ENCODE measurements at regions not wholly inside any gene's neighbourhood (a gene's known extent, or its start where the extent isn't known, plus 50 kb on each side); places are given as distances from the start of the nearest gene placed in this dataset.

DNA sequence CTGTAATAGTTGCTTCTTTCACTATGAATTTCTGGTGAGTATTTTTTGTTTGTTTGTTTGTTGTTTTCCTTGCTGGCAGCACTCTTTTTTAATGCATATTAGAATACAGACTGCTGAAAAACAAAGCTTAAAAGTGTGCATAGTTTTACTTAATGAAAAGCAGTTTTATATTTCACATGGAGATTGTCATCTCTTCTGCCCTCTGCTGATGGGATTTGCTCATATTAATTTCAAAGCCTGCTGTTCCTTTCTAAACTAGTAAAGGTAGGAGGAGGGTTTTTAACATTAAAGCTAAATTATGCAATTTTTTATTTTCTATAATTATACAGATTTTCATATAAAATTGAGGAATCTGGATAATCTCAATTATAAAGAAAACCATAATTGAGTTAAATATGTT lies 692.6 kb upstream of the SLITRK1 start:
- H3K27me3 ChIP-seq (replicated peaks in 1 of 2; ENCODE audit: control insufficient read depth in 2 of 2, extremely low read depth in 1 of 2, insufficient read depth in 2 of 2, low read length in 1 of 2), result no peaks in the 10 kb centered on the region
- no peaks in the 10 kb centered on the region for H3K4me1 ChIP-seq (ENCODE audit: control insufficient read depth in 1 of 2, extremely low read depth in 1 of 2, insufficient read depth in 2 of 2, low read length in 2 of 2)
- H3K27me3 Mint-ChIP-seq, result no peaks in the 10 kb centered on the region
- no peak overlapping the region for H3K4me3 Mint-ChIP-seq
- H3K27ac ChIP-seq (ENCODE audit: low read length), result no peak overlapping the region
- no peaks in the 10 kb centered on the region for H3K9me3 Mint-ChIP-seq
- no peaks in the 10 kb centered on the region for H3K36me3 Mint-ChIP-seq
- ChIA-PET CTCF (no interaction called here), POLR2A (interaction anchor here in 1 of 2 donors (0.5 kb wide), 1 partner anchor 19 kb away, joined by 3 read pairs; no protein-coding TSS in a partner anchor)
- no peak overlapping the region for H3K27ac Mint-ChIP-seq
- DNase-seq, result no peak
- no peak overlapping the region for H3K4me3 ChIP-seq (ENCODE audit: control insufficient read depth in 1 of 2, extremely low read depth in 1 of 2, low read length in 1 of 2)
- H3K9me3 ChIP-seq, result no peaks in the 10 kb centered on the region
- no peak for ATAC-seq (replicated peaks in 1 of 4)
- no peaks in the 10 kb centered on the region for H3K4me1 Mint-ChIP-seq
- no peaks in the 10 kb centered on the region for H3K36me3 ChIP-seq (ENCODE audit: control insufficient read depth in 2 of 2, extremely low read depth in 1 of 2, insufficient read depth in 1 of 2, low read length in 1 of 2)

DNA sequence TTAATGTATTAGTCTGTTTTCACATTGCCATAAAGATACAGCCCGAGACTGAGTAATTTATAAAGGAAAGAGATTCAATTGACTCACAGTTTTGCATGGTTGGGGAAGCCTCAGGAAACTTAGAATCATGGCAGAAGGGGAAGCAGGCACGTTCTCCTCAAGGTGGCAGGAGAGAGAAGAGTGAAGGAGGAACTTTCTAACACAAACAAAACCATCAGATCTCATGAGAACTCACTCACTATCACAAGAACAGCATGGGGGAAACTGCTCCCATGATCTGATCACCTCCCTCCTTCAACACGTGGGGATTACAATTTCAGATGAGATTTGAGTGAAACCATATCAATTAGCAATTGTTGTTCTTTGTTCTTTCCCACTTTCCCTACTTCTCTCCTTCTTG lies 689.0 kb upstream of the SLITRK1 start:
- H3K4me3 Mint-ChIP-seq, result no peak overlapping the region
- Histone ChIP-seq H3K36me3 (ENCODE audit: control insufficient read depth in 2 of 2, extremely low read depth in 1 of 2, insufficient read depth in 1 of 2, low read length in 1 of 2) (no peaks in the 10 kb centered on the region), H3K27me3 (replicated peaks in 1 of 2; ENCODE audit: control insufficient read depth in 2 of 2, extremely low read depth in 1 of 2, insufficient read depth in 2 of 2, low read length in 1 of 2) (no peaks in the 10 kb centered on the region), H3K9me3 (no peaks in the 10 kb centered on the region), H3K27ac (ENCODE audit: low read length) (no peak overlapping the region), H3K4me1 (ENCODE audit: control insufficient read depth in 1 of 2, extremely low read depth in 1 of 2, insufficient read depth in 2 of 2, low read length in 2 of 2) (no peaks in the 10 kb centered on the region), H3K4me3 (ENCODE audit: control insufficient read depth in 1 of 2, extremely low read depth in 1 of 2, low read length in 1 of 2) (no peak overlapping the region)
- H3K36me3 Mint-ChIP-seq, result no peaks in the 10 kb centered on the region
- no peak for DNase-seq
- WGBS (ENCODE audit: insufficient coverage), result 80% methylated on average over 1 of the region's 3 CpGs
- H3K9me3 Mint-ChIP-seq, result peaks cover 0 to 4% (median 0%) of the 10 kb centered on the region in 3 donors
- no peak for ATAC-seq (replicated peaks in 1 of 4)
- no peaks in the 10 kb centered on the region for H3K4me1 Mint-ChIP-seq
- no peak overlapping the region for H3K27ac Mint-ChIP-seq
- H3K27me3 Mint-ChIP-seq, result no peaks in the 10 kb centered on the region
- CTCF ChIA-PET, result no interaction called here
- POLR2A ChIA-PET, result no interaction called here

DNA sequence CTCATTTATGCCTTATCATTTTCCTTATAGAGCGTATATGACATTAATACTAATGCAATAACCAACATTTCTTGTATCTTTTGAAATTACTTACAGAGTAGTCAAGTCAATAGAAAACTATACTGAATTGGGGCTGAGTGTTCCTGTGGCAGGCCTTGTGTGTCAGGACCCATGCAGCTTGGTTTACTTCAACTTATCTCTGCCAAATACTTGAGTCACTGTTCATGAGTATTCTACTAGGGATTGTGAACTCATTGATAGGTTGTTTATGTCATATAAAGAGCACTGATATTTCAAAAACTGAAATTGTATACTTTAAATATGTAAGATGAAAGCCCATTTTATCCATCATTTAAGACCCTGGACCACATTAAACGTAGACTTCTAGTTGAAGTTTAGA lies 688.6 kb upstream of the SLITRK1 start:
- H3K36me3 Mint-ChIP-seq, result no peaks in the 10 kb centered on the region
- CTCF ChIA-PET, result no interaction called here
- WGBS (ENCODE audit: insufficient coverage), result no CpG with 5 or more reads among the region's 2 CpGs
- H3K27ac Mint-ChIP-seq, result no peak overlapping the region
- H3K4me3 Mint-ChIP-seq, result no peak overlapping the region
- POLR2A ChIA-PET, result no interaction called here
- H3K27ac ChIP-seq (ENCODE audit: low read length), result no peak overlapping the region
- peaks cover 0 to 7% (median 2%) of the 10 kb centered on the region in 3 donors for H3K9me3 Mint-ChIP-seq
- DNase-seq (no peak), ATAC-seq (replicated peaks in 1 of 4) (no peak)
- no peak overlapping the region for H3K4me3 ChIP-seq (ENCODE audit: control insufficient read depth in 1 of 2, extremely low read depth in 1 of 2, low read length in 1 of 2)
- no peaks in the 10 kb centered on the region for H3K4me1 ChIP-seq (ENCODE audit: control insufficient read depth in 1 of 2, extremely low read depth in 1 of 2, insufficient read depth in 2 of 2, low read length in 2 of 2)
- no peaks in the 10 kb centered on the region for H3K27me3 Mint-ChIP-seq
- H3K4me1 Mint-ChIP-seq, result no peaks in the 10 kb centered on the region
- no peaks in the 10 kb centered on the region for H3K36me3 ChIP-seq (ENCODE audit: control insufficient read depth in 2 of 2, extremely low read depth in 1 of 2, insufficient read depth in 1 of 2, low read length in 1 of 2)
- H3K9me3 ChIP-seq, result no peaks in the 10 kb centered on the region
- H3K27me3 ChIP-seq (replicated peaks in 1 of 2; ENCODE audit: control insufficient read depth in 2 of 2, extremely low read depth in 1 of 2, insufficient read depth in 2 of 2, low read length in 1 of 2), result no peaks in the 10 kb centered on the region

DNA sequence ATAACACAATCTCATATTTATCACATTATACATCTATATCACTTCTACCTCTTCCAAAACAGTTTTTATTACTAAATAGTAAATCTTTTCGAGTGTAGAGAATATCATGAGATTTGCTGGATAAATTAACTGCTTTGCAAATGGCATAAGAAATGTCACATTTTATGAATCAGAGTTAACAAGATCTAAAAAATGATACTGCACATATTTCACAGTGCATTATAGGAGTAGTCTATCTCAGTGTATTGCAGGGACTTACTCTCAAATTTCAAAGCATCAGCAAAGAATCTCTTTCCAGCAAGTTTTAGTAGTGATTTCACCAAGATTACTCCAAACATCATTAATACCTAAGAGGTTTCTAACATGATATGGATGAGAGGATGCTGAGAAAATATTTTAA lies 687.1 kb upstream of the SLITRK1 start:
- ATAC-seq (replicated peaks in 1 of 4) (no peak), DNase-seq (no peak)
- Mint-ChIP-seq H3K9me3 (peaks cover 0 to 8% (median 5%) of the 10 kb centered on the region in 3 donors), H3K27me3 (no peaks in the 10 kb centered on the region), H3K4me1 (no peaks in the 10 kb centered on the region), H3K27ac (no peak overlapping the region), H3K36me3 (no peaks in the 10 kb centered on the region), H3K4me3 (no peak overlapping the region)
- Histone ChIP-seq H3K4me1 (ENCODE audit: control insufficient read depth in 1 of 2, extremely low read depth in 1 of 2, insufficient read depth in 2 of 2, low read length in 2 of 2) (no peaks in the 10 kb centered on the region), H3K4me3 (ENCODE audit: control insufficient read depth in 1 of 2, extremely low read depth in 1 of 2, low read length in 1 of 2) (no peak overlapping the region), H3K27ac (ENCODE audit: low read length) (no peak overlapping the region), H3K9me3 (no peaks in the 10 kb centered on the region), H3K36me3 (ENCODE audit: control insufficient read depth in 2 of 2, extremely low read depth in 1 of 2, insufficient read depth in 1 of 2, low read length in 1 of 2) (no peaks in the 10 kb centered on the region), H3K27me3 (replicated peaks in 1 of 2; ENCODE audit: control insufficient read depth in 2 of 2, extremely low read depth in 1 of 2, insufficient read depth in 2 of 2, low read length in 1 of 2) (no peaks in the 10 kb centered on the region)
- POLR2A ChIA-PET, result no interaction called here
- CTCF ChIA-PET, result no interaction called here
- no CpG with 5 or more reads among the region's 1 CpG for WGBS (ENCODE audit: insufficient coverage)

DNA sequence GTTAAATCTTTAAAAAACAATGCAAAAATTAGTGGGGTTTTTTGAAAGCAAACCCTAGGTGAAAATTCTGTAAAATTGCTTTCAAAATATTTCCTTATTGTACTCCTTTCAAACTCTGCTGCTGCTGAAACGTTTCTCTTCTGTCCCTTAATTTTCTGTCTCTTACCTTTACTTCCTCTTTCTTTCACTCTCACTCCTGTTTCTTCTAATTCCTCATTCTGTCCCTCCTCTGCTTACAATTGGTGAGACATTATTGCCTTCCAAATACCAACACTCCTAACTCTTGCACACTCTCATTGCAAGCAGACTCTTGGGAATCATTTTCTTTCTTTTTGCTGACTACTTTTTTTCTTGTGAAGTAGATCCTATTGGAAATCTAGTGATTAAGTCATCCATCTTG lies 685.6 kb upstream of the SLITRK1 start:
- ATAC-seq (replicated peaks in 1 of 4) (no peak), DNase-seq (no peak)
- H3K9me3 Mint-ChIP-seq, result peaks cover 0 to 8% (median 5%) of the 10 kb centered on the region in 3 donors
- 8% methylated on average over 1 of the region's 1 CpG for WGBS (ENCODE audit: insufficient coverage)
- Histone ChIP-seq H3K9me3 (no peaks in the 10 kb centered on the region), H3K27ac (ENCODE audit: low read length) (no peak overlapping the region), H3K27me3 (replicated peaks in 1 of 2; ENCODE audit: control insufficient read depth in 2 of 2, extremely low read depth in 1 of 2, insufficient read depth in 2 of 2, low read length in 1 of 2) (no peaks in the 10 kb centered on the region), H3K36me3 (ENCODE audit: control insufficient read depth in 2 of 2, extremely low read depth in 1 of 2, insufficient read depth in 1 of 2, low read length in 1 of 2) (no peaks in the 10 kb centered on the region), H3K4me3 (ENCODE audit: control insufficient read depth in 1 of 2, extremely low read depth in 1 of 2, low read length in 1 of 2) (no peak overlapping the region), H3K4me1 (ENCODE audit: control insufficient read depth in 1 of 2, extremely low read depth in 1 of 2, insufficient read depth in 2 of 2, low read length in 2 of 2) (no peaks in the 10 kb centered on the region)
- H3K27ac Mint-ChIP-seq, result no peak overlapping the region
- H3K4me1 Mint-ChIP-seq, result no peaks in the 10 kb centered on the region
- POLR2A ChIA-PET, result no interaction called here
- H3K4me3 Mint-ChIP-seq, result no peak overlapping the region
- H3K36me3 Mint-ChIP-seq, result no peaks in the 10 kb centered on the region
- no peaks in the 10 kb centered on the region for H3K27me3 Mint-ChIP-seq
- CTCF ChIA-PET, result no interaction called here

DNA sequence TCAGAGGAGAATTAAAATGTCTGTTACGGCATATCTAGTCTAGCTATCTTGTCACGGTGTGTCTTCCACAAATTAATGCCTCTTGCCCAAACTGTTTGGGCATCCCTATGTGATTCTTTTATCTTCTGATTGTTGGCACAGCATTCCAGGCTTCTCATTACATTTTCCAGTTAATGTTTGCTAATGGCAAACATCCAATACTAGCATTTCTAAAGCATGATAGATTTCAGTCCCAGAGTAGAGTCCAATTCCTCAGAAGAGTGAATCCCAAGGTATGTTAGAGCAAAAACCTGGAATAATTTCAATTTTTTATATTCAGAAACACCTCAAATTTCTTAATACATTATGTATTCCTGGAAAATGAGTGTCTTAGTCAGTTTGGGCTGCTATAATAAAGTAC lies 684.5 kb upstream of the SLITRK1 start:
- no peaks in the 10 kb centered on the region for H3K27me3 Mint-ChIP-seq
- Histone ChIP-seq H3K36me3 (ENCODE audit: control insufficient read depth in 2 of 2, extremely low read depth in 1 of 2, insufficient read depth in 1 of 2, low read length in 1 of 2) (no peaks in the 10 kb centered on the region), H3K9me3 (no peaks in the 10 kb centered on the region), H3K4me3 (ENCODE audit: control insufficient read depth in 1 of 2, extremely low read depth in 1 of 2, low read length in 1 of 2) (no peak overlapping the region), H3K27ac (ENCODE audit: low read length) (no peak overlapping the region), H3K27me3 (replicated peaks in 1 of 2; ENCODE audit: control insufficient read depth in 2 of 2, extremely low read depth in 1 of 2, insufficient read depth in 2 of 2, low read length in 1 of 2) (no peaks in the 10 kb centered on the region), H3K4me1 (ENCODE audit: control insufficient read depth in 1 of 2, extremely low read depth in 1 of 2, insufficient read depth in 2 of 2, low read length in 2 of 2) (no peaks in the 10 kb centered on the region)
- peaks cover 0 to 8% (median 5%) of the 10 kb centered on the region in 3 donors for H3K9me3 Mint-ChIP-seq
- DNase-seq (no peak), ATAC-seq (replicated peaks in 1 of 4) (no peak)
- no peaks in the 10 kb centered on the region for H3K36me3 Mint-ChIP-seq
- CTCF ChIA-PET, result no interaction called here
- POLR2A ChIA-PET, result no interaction called here
- no peak overlapping the region for H3K27ac Mint-ChIP-seq
- 100% methylated on average over 2 of the region's 2 CpGs for WGBS (ENCODE audit: insufficient coverage)
- H3K4me1 Mint-ChIP-seq, result no peaks in the 10 kb centered on the region
- no peak overlapping the region for H3K4me3 Mint-ChIP-seq

DNA sequence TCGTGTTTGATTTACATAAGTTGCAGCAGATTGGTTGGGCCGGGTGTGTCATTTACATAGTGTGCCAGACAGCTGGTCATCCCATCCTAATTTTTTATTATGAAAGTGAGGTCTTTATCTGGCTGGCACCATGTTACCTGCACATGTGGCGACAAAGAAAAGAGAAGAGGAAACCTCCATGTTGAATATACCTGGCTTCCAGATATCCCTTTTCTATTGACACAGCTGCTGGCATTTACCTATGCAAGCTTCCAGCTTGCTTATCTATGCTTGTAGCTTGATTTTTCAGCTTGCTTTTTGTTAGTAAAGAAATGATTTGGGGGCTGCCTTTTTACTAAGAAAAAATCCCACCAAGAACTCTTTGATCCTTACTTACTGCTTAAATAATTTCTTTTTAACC lies 681.3 kb upstream of the SLITRK1 start:
- ChIA-PET POLR2A (no interaction called here), CTCF (interaction anchor here in 1 of 2 donors (0.6 kb wide), 1 partner anchor 46 kb away, joined by 4 read pairs; no protein-coding TSS in a partner anchor)
- no peak overlapping the region for H3K27ac ChIP-seq (ENCODE audit: low read length)
- Mint-ChIP-seq H3K27me3 (no peaks in the 10 kb centered on the region), H3K9me3 (peaks cover 6 to 13% (median 9%) of the 10 kb centered on the region in 3 donors), H3K4me1 (no peaks in the 10 kb centered on the region), H3K36me3 (no peaks in the 10 kb centered on the region), H3K27ac (no peak overlapping the region), H3K4me3 (no peak overlapping the region)
- H3K4me3 ChIP-seq (ENCODE audit: control insufficient read depth in 1 of 2, extremely low read depth in 1 of 2, low read length in 1 of 2), result no peak overlapping the region
- no peaks in the 10 kb centered on the region for H3K4me1 ChIP-seq (ENCODE audit: control insufficient read depth in 1 of 2, extremely low read depth in 1 of 2, insufficient read depth in 2 of 2, low read length in 2 of 2)
- ATAC-seq (replicated peaks in 1 of 4) (no peak), DNase-seq (no peak)
- no peaks in the 10 kb centered on the region for H3K27me3 ChIP-seq (replicated peaks in 1 of 2; ENCODE audit: control insufficient read depth in 2 of 2, extremely low read depth in 1 of 2, insufficient read depth in 2 of 2, low read length in 1 of 2)
- no peaks in the 10 kb centered on the region for H3K9me3 ChIP-seq
- no CpG with 5 or more reads among the region's 3 CpGs for WGBS (ENCODE audit: insufficient coverage)
- no peaks in the 10 kb centered on the region for H3K36me3 ChIP-seq (ENCODE audit: control insufficient read depth in 2 of 2, extremely low read depth in 1 of 2, insufficient read depth in 1 of 2, low read length in 1 of 2)
